NCI-H748 treated with DMSO at 0.1 percent for 48 hours (cell line): ENCODE measurements at regions not wholly inside any gene's neighbourhood (a gene's known extent, or its start where the extent isn't known, plus 50 kb on each side); places are given as distances from the start of the nearest gene placed in this dataset.
"Not testable (repeated sequence)": the region's sequence is repeated elsewhere in the genome, so short reads cannot be mapped to it uniquely, and the experiment has no call there.

Experiments used
- DNase-seq: peaks from one replicate; lab custom pipeline; 2025; lab: John Stamatoyannopoulos, UW

DNA sequence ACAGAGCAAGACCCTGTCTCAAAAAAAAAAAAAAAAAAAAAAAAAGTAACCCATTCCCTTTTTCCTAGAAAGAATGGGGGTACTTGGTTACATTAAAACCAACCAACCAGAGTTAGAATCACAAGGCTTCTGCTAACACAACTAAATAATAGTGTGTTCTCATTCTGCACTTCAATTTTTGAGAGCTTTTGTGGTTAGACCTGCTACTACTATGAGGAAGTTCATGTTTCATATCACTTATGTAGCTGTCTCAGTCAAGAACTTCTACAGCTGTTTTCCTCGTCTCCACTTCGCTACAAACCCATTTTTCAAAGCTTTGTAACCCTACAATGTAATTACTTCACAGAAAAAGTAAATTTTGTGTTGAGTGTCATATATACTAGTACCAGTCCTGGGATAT is 58.3 kb downstream of the PDHA2 start:
- DNase-seq: no peak

DNA sequence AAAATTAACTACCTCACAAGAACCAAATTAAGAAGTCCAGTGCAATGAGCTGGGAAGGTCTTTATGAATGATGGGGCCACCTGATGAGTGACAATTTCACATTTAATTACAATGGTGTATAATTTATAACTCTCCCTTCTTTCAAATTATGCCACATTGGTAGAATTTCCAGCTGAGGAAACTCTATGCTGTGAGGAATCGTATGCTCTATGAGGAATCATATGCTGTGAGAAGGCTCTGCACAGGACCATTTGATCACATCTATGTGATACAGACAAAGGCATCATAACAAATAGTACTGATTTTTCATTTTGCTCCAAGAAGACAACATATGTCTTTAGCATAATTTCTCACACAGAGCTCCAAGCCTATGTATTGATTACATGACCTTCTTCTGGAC is 69.3 kb downstream of the PDHA2 start:
- no peak for DNase-seq

DNA sequence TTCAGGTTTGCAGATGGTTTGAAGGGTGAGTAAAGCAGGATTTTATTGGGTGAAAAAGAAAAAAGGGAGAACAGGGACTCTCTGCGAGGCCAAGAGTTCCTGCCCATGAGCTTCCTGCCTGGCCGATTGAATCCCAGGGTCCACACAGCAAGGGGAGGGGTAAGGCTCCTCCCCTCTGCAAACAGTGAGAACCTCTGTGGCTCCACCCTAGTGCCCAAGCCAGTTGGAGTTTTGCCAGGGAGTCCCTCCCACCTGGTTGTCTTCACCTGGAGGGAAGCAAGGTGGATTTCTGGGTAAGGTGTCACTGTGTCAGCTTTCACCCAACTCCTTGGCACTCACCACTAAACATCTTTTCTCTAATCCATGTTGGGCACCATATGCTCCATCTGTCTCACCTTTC is 70.9 kb downstream of the PDHA2 start:
- DNase-seq: no peak

DNA sequence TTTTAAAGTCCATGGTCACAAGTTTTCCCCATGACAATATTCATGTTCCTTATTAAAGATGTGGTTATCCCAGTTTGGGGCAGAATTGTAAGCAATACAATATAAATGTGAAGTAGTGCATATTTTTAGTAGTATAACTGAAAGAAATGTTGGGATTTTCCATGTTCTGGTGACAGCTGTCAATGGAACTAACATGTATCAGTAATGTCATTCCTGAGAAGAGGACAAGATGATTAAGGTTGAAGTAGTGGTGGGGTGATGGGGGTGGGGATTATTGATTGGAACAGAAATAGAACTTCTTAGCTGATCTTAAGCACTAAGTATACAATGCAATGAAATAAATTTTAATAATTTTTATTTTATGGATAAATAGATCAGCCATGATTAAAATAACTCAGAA is 81.6 kb downstream of the PDHA2 start:
- no peak for DNase-seq

DNA sequence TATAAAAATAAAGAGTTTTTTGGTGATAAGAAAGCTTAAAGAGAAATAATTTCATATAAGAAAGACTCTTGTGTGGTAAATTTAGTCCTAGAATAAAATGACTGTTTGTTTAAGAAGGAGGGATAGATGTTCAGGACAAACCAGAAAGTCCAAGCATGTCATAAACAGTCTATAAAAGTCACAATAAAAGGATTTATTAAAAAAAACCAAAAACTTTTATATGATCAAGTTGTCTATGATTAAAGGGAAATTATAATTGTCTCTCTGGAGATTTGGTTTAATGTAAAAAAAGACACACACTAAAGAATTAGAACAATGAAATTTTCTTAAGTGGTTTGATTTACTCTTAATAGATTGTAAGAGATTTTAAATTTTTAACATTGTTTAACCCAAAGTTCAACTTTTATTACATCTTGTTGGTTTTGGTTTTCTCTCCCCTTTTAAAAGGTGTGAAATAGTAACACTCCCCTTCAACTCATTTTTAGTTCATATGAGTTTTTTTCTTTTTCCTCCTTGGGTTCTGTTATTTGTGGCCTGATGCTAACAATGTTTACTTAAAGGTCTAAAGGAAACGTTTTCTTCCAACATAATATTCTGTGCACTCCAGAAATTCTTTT is 89.7 kb downstream of the PDHA2 start:
- DNase-seq: no peak

DNA sequence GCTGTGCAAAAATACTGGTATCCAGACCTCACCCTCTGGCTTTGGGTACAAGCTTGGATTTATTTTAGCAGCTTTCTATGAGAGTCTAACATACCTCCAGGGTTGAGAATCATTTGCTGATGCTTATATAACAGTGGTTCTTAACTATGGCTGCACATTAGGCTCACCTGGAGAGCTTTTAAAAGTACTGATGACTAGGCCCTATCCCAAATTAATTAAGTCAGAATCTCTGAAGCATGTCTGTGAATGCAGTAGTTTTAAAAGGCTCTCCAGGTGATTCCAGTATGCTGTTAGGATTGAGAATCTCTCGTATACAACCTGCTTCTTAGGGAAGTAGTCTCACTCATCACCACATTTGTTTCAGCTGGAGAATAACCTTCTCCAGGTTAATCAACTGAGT is 99.2 kb downstream of the PDHA2 start:
- no peak for DNase-seq

DNA sequence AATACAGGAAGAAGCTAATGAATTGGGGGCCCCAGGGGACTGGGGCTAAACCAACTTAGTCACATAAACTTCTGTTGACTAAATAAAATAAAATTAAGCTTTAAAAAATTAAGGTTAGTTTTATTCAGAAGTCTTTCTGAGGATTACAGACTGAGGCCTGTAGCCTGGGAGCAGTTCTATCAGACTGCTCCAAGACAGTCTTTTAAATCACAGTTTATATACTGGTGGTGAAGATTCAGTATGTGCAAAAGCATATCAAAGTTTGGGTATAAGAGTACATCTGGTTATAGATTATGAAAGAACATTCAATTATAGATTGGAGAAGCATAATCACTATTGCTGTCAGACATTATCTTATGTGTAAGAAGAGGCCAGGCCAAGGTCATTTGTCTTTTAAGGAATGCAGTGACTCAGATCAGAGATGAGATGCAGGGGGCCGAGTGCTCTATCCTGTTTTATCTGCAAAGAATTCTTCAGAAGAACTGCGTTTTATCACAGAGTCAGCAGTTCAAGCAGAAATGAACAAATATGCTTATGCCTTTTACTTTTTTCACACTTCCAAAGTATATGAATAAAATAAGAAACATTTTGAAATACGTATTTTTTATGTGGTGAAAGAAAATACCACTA is 109.4 kb downstream of the PDHA2 start:
- DNase-seq: no peak

DNA sequence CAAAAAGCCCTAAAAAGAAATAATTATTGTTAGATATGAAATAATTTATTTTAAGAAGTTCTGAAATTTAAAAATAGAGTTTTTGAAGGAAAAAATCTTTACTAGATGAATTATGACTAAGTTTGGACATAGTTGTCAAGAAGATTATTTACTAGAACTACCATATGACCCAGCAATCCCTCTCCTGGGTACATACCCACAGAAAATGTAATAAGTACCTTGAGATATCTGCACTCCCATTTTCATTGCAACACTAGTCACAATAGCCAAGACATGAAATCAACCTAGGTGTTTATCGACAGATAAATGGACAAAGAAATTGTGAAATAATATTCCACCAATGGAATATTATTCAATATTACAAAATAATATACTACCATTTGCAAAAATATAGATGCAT is 109.9 kb downstream of the PDHA2 start:
- DNase-seq: no peak

DNA sequence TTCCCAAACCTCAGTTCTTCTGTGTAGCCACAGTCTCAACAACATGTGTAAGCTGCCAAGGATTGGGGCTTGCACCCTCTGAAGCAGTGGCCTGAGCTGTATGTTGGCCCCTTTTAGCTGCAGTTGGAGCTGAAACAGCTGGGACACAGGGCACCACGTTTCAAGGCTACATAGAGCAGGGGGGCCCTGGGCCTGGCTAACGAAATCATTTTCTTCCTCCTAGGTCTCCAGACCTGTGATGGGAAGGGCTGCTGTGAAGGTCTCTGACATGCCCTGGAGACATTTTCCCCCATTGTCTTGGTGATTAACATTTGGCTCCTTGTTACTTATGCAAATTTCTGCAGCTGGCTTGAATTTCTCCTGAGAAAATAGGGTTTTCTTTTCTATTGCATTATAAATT is 112.6 kb downstream of the PDHA2 start:
- not testable (repeated sequence) for DNase-seq

DNA sequence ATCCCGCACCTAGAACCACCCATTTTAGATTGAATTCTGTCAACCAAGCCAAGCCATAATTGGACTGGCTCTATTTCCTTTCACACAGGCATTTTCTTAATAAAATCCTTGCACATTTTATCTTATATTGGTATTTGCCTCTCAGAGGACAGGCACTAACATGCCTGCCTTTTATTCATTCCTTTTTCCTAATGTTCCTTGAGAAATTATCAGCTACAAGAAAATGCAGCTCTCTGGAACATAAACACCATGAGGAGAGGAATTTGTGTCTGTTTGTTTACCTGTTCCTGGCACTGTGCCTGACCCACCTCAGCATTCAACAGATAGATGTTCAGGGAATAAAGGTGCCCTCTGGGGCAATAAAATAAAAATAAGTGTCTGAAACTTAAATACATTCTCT is 116.2 kb downstream of the PDHA2 start:
- DNase-seq: no peak

DNA sequence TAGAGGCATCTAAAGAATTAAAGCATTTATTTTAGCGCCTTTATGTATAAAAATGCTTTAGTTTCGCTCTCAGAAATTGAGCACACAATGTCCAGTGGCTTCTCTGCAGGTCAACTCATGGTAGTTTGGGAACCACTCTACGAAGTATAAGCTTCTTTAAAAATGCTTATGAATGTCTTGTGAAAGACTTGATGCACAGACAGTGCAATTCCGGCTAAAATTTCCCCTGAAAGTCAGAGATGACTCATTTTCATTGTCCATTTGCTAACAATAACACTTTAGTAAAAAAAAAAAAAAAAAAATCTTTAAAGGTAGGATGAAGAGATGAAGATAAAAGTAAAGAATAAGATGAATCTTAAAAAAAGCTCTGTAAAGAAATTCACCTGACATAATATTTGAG is 117.2 kb downstream of the PDHA2 start:
- no peak for DNase-seq

DNA sequence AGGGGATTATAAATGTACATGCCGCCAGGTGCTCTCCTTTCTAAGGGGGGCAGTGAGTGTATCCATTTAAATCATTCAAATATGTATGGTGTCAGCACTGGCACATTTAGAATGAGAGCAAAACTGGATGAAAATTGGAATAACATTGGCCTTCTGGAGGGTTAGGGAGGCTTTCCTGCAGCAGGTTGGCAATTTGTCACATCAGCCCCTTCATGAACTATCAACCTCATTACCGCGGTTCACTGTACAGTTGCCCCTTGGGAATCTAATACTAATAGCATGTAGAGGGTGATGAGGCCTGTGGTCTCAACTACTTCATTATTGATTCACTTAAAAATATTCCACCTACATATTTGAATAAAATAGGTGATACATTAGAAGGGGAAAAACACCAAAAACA is 117.9 kb downstream of the PDHA2 start:
- DNase-seq: no peak

DNA sequence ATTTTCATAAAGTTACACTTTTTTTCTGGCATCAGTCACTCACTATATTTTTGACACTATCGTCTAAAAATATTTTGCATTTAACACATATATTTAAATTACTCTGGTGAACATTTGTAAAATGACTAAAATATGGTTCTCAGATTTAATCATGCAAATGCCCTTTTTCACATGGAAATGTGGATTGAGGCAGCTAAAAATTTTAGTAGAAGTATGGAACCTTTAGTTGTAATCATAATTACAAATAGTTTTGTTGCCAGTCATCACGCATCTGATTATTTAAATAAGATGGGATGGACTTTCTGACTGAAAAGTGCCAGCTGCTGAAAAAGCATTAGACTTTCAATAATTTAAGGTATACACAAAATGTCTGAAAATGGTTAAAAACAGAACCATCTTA is 119.3 kb downstream of the PDHA2 start:
- DNase-seq: no peak

DNA sequence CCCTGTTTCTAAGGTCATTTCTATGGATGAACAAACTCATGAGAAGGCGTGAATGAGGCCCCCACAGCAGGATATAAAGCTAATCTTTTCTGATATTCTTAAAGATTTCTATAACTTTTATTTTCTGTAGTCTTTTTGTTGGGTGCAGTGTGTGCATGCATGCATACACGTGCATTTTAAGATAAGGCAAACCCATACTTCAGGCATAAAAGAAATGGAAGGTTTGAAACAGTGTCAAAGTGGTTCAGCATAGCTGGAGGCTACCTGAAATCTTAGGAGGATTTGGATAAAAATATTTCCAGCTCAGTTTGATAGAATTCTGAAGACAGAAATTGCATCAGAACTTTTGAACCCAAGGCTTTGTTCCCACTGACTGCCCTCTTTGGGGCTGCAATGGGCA is 119.7 kb downstream of the PDHA2 start:
- DNase-seq: no peak

DNA sequence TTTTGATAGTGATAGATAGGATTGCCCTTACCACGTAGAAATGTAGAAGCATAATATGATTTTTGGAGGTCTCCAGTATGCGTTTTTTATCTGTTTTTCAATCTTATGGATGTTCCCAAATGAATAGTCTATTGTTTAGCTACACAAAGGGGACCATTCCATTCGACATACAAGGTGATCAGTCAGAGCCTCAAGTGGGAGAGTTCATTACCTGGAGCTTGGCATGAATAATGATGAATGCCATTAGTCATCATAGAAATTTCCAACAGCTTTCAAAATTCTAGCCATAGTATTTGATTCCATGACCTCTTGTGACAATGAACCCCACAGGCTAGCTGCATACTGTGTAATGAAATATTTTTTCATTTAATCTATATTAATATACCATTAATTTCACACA is 123.6 kb downstream of the PDHA2 start:
- no peak for DNase-seq

DNA sequence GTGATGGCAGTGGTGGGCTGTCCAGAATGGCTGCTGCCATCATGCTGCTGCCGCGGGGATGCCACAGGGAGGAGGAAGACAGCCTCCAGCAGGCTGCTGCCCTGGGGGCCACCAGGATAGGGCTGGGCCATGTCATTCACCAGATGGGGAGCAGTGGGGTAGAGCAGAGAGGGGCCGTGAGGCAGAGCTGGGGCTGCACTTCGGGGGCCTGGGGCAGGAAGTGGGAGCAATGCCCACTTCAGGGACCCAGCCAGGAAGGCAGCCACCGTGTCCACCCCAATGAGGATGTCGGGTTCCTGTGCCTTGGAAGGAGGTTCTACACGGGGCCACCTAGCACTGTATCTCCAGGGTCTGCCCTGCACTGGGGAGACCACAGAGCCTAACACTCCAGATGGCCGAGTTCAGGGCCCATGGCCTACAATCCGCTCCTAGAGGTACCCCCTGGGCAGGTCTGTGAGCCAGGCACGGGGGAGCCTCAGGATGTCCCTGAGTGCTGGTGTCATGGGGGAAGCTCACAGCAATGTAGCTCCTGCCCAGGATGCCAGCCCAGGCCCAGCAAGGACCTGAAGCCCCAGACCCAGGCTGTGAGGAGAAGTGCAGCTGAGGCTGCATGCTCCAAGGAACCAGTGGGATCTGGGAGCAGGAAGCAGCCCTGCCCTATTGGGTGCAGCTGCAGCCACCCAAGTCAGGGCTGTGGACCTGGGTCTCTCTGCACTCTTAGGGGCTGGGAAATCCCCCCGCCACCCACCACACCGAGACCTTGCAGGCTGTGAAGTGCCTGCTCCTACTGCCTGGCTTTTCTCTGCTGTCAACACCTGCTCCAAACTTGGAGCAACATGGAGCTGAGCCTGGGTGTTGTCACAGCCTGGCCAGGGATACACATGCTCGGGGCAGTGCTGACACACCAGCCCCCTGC is 140.3 kb downstream of the PDHA2 start:
- no peak for DNase-seq

DNA sequence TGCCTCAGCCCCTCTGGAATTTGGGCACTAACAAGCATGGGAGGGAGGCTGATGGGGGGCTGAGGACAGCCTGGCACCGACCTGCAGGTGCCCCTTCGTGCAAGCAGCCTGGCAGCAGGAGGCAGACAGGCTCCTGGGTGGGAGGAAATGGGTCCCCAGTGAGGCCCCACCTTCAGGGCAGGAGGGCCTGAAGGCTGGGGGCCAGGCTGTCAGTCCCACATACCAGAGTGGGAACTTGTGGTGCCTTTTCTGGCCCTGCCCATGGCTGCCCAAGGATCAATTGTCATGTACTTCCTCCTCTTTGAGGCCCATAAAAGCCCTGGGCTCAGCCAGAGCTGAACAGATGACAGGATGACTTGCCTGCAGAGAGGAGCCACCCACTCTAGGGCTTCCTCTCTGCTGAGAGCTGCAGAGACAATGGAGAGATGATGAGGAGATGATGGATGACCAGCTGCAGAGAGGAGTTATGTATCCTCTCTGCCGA is 141.0 kb downstream of the PDHA2 start:
- no peak for DNase-seq

DNA sequence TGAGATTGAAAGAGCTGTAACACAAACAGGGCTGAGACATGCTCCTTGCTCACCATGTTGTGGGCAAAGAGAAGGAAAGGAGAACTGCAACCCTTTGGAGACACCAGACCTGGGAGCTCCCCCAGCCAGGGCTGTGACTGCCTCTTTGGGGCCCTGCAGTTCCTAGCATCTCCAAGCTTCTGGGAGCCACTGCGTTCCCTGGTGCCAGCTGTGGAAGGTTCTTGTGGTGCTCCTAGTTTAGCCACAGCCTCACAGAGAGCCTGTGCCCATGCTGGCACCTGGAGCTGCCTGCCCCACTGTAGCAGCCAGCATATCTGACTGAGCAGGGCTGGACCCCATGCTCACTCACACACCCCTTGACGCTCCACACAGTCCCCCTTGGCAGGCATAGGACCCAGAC is 141.7 kb downstream of the PDHA2 start:
- DNase-seq: no peak

DNA sequence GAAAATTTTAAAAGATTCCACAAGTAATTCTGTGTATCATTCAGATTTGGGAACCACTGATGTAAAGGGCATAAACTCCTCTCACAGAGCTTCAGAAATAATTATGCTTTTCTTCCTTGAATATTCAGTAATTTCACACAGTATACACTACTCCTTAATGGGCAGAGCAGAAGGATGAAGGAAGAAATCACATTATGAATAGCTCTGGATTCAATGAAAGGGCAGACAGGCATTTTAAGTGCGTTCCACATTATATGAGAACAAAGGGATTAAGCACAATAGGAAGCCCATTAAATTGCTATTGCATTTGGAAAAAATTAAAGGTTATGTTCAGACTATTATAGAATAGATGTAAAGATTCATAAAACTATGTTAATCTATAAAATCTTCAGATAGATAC is 142.6 kb downstream of the PDHA2 start:
- DNase-seq: no peak

DNA sequence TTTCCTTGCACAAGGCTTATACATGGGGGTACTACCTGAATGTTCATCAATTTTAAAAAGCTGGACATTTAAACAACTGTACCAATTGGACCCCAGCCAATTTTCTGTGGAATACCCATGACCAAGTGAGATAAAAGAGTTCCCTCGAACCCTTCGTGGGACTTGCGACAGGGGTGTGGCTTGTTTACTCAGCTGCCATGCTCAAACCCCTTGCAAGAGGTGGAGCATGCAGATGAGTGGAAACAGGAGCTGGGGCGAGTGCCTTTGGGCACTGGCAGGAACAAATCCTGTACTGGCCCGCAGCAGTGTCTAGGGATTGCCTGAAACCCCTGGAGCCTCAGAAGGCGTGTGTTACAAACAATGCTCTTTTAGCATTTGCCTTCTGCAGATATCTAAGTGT is 144.2 kb downstream of the PDHA2 start:
- DNase-seq: peak; percentile 41

DNA sequence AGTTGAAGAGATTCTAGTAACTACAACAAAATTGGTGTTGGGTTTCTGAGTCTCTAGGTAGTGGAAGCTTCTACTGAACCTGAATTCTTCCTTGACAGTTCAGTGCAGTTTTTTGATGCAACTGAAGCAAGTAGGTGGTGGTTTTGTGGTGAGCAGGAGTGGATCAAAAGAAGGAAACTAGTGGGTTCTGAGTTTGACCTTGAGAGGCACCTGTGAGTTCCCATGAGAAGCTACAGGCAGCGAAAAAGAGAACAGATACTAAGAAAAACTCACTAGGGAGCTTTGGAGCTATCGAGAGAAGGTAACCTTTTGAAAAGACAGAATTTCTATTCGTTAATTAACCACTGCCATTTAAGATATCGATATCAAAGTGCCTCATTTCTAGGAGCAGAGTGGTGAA is 145.2 kb downstream of the PDHA2 start:
- DNase-seq: no peak

DNA sequence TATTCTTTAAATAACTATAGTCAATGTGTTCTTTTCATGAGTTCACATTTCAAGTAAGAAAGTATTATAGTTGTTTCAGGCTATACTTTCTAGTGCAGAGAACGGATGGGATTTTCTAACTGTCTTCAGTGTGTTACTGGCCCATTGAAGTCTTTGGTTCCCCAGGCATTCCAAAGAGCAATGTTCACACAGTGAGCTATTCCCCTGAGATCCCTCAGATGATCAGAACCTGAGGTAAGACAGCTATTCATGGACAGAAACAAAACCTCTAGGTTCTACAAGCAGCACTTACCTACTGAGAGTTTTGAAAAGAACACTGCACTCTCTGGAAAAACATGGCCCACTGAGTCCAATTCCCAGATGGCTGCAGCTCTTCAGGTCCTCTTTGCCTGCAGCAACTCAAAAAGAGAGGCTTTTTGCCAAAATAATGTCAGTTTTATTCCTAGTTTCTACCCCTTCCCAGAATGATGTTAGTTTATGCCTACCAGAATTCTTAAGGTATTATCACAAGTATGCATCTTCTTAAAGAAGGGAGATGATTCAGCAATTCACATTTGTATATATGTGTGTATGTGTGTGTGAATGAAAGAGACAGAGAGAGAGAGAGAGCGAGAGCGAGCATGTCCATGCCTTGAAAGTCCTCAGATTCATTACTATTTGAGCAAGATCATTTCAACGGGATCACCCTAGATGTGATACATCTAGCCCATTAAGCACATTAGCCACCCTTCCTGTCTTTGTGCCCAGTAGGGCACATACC is 146.1 kb downstream of the PDHA2 start:
- no peak for DNase-seq
